GM23338 (cell line): ENCODE measurements at regions not wholly inside any gene's neighbourhood (a gene's known extent, or its start where the extent isn't known, plus 50 kb on each side); places are given as distances from the start of the nearest gene placed in this dataset.

Experiments
- ATAC-seq: fragments of 200-7000 bp; cut with Tn5 transposase; 3 replicates; pipeline ENCODE4 v1.9.1; 2020
- DNase-seq: peaks from one replicate; pipeline ENCODE4 v3.0.0-alpha.2; 2015; ENCODE audit warnings: low spot score
- H2AFZ ChIP-seq: fragments of 200-600 bp; sonication (generic); 2 replicates; pipeline ENCODE4 v1.8.0; 2016; ENCODE audit warnings: antibody characterized with exemption, mild to moderate bottlenecking, moderate library complexity
- H3F3A ChIP-seq: fragments of 200-600 bp; sonication (generic); replicated peaks from 2 replicates; pipeline ENCODE4 v1.8.0; 2017; ENCODE audit warnings: antibody characterized with exemption, mixed run types, low read depth
- H3K27ac ChIP-seq: fragments of 200-600 bp; sonication (generic); 2 replicates; pipeline ENCODE4 v1.6.1; 2016; ENCODE audit warnings: low read depth
- H3K27me3 ChIP-seq: fragments of 200-600 bp; sonication (generic); 2 replicates; pipeline ENCODE4 v1.8.0; 2016; ENCODE audit warnings: mild to moderate bottlenecking, mixed run types, moderate library complexity; ENCODE audit not compliant: insufficient read depth
- H3K36me3 ChIP-seq: fragments of 200-600 bp; sonication (generic); 2 replicates; pipeline ENCODE4 v1.8.0; 2016; ENCODE audit warnings: mild to moderate bottlenecking; ENCODE audit not compliant: insufficient read depth
- H3K4me1 ChIP-seq: fragments of 200-600 bp; sonication (generic); 2 replicates; pipeline ENCODE4 v1.8.0; 2016; ENCODE audit warnings: mild to moderate bottlenecking, moderate library complexity; ENCODE audit not compliant: insufficient read depth
- H3K4me2 ChIP-seq: fragments of 200-600 bp; sonication (generic); 2 replicates; pipeline ENCODE4 v1.7.1; 2017; ENCODE audit warnings: mixed run types
- H3K4me3 ChIP-seq: fragments of 200-600 bp; sonication (generic); 2 replicates; pipeline ENCODE4 v1.6.1; 2016; ENCODE audit warnings: mixed run types
- H3K79me2 ChIP-seq: fragments of 200-600 bp; sonication (generic); replicated peaks from 2 replicates; pipeline ENCODE4 v1.8.0; 2017; ENCODE audit warnings: mild to moderate bottlenecking; ENCODE audit not compliant: insufficient read depth
- H3K9me2 ChIP-seq: fragments of 200-600 bp; sonication (generic); 2 replicates; pipeline ENCODE4 v1.8.0; 2017; ENCODE audit not compliant: insufficient read depth
- H4K20me1 ChIP-seq: fragments of 200-600 bp; sonication (generic); replicated peaks from 2 replicates; pipeline ENCODE4 v1.8.0; 2017; ENCODE audit warnings: mild to moderate bottlenecking; ENCODE audit not compliant: insufficient read depth
- H3K27ac Mint-ChIP-seq: 2 replicates; pipeline ENCODE4 v1.8.0; 2020; ENCODE audit warnings: inconsistent platforms, mild to moderate bottlenecking, moderate library complexity, mixed read lengths
- H3K27me3 Mint-ChIP-seq: 3 replicates; pipeline ENCODE4 v1.8.0; 2022; ENCODE audit warnings: low read depth, mild to moderate bottlenecking, moderate library complexity, mixed read lengths, inconsistent platforms; ENCODE audit not compliant: insufficient read depth, poor library complexity
- H3K36me3 Mint-ChIP-seq: 3 replicates; pipeline ENCODE4 v1.8.0; 2021; ENCODE audit warnings: low read depth, mild to moderate bottlenecking, inconsistent platforms, moderate library complexity, mixed read lengths
- H3K4me1 Mint-ChIP-seq: 3 replicates; pipeline ENCODE4 v1.8.0; 2020; ENCODE audit warnings: mild to moderate bottlenecking, inconsistent platforms, mixed read lengths
- H3K4me3 Mint-ChIP-seq: 3 replicates; pipeline ENCODE4 v1.8.0; 2021; ENCODE audit warnings: moderate library complexity, mild to moderate bottlenecking, inconsistent platforms, mixed read lengths
- H3K9me3 Mint-ChIP-seq: 3 replicates; pipeline ENCODE4 v1.8.0; 2020; ENCODE audit warnings: moderate library complexity, mild to moderate bottlenecking, inconsistent platforms, mixed read lengths
- CTCF ChIP-seq, 2 experiments: fragments of 200-600 bp in 1 of 2; sonication (generic) in 1 of 2; conservative IDR thresholded peaks; 2 replicates each; pipeline versions ENCODE4 v1.5.1 to v1.6.1; 2016 to 2017; ENCODE audit warnings: antibody characterized with exemption in 2 of 2, low read depth in 2 of 2, mild to moderate bottlenecking in 2 of 2, moderate library complexity in 1 of 2
- ETS1 ChIP-seq: IDR thresholded peaks from 2 replicates; pipeline ENCODE4 v1.6.1; 2016; ENCODE audit warnings: antibody characterized with exemption
- EZH2 ChIP-seq: fragments of 200-600 bp; sonication (generic); IDR thresholded peaks from one replicate; pipeline ENCODE4 v1.8.0; 2017; ENCODE audit warnings: antibody characterized with exemption, mild to moderate bottlenecking, low read depth; ENCODE audit not compliant: unreplicated experiment
- EZH2phosphoT487 ChIP-seq: fragments of 200-600 bp; sonication (generic); IDR thresholded peaks from one replicate; pipeline ENCODE4 v1.8.1; 2018; ENCODE audit warnings: antibody characterized with exemption; ENCODE audit not compliant: unreplicated experiment
- JUNB ChIP-seq: IDR thresholded peaks from one replicate; pipeline ENCODE4 v1.6.1; 2016; ENCODE audit warnings: antibody characterized with exemption; ENCODE audit not compliant: unreplicated experiment
- NANOG ChIP-seq: IDR thresholded peaks from 2 replicates; pipeline ENCODE4 v1.6.1; 2016; ENCODE audit warnings: antibody characterized with exemption, borderline replicate concordance
- POLR2AphosphoS5 ChIP-seq: IDR thresholded peaks from 2 replicates; pipeline ENCODE4 v1.6.1; 2016; ENCODE audit warnings: antibody characterized with exemption, low read depth
- REST ChIP-seq: IDR thresholded peaks from one replicate; pipeline ENCODE4 v1.6.1; 2018; ENCODE audit warnings: antibody characterized with exemption; ENCODE audit not compliant: unreplicated experiment
- STAT1 ChIP-seq: IDR thresholded peaks from one replicate; pipeline ENCODE4 v1.6.1; 2016; ENCODE audit warnings: antibody characterized with exemption; ENCODE audit not compliant: unreplicated experiment
- ZNF114 ChIP-seq: fragments of 250-450 bp; sonication (Bioruptor Pico); IDR thresholded peaks from 2 replicates; pipeline ENCODE4 v1.5.0; 2020; ENCODE audit warnings: mild to moderate bottlenecking, moderate library complexity
- ZNF331 ChIP-seq: fragments of 250-450 bp; sonication (Bioruptor Pico); IDR thresholded peaks from 2 replicates; pipeline ENCODE4 v1.5.0; 2020; ENCODE audit warnings: low read depth, mild to moderate bottlenecking, moderate library complexity

- TF ChIP-seq ETS1, result no peak
- TF ChIP-seq ZNF331 (CRISPR knock-in tag), result no peak
- TF ChIP-seq REST, result no peak
- TF ChIP-seq STAT1, result no peak
- TF ChIP-seq EZH2phosphoT487, result no peak
Measured at GRCh38 chr16:49130397-49130796, 151.2 kb downstream of the CBLN1 start (continued).

- Histone ChIP-seq H2AFZ (no peak overlapping the region), H3K36me3 (no peaks in the 10 kb centered on the region), H3F3A (no peaks in the 10 kb centered on the region), H3K9me2 (0 out of 2 replicates have a peak, but pooled peaks cover 4% of the 10 kb centered on the region), H3K4me2 (no peak overlapping the region), H3K27ac (no peak overlapping the region), H3K79me2 (no peaks in the 10 kb centered on the region), H3K4me1 (peaks cover 7% of the 10 kb centered on the region; the same call in 1 of the 2 replicates), H3K4me3 (no peak overlapping the region), H3K27me3 (no peaks in the 10 kb centered on the region), H4K20me1 (peaks cover 4% of the 10 kb centered on the region; the same call in 1 of the 2 replicates)
- H3K4me3 Mint-ChIP-seq, result no peak overlapping the region
- peaks cover 7% of the 10 kb centered on the region; the same call in 1 of the 3 replicates for H3K4me1 Mint-ChIP-seq
- DNase-seq (no peak), ATAC-seq (no peak)
- H3K27ac Mint-ChIP-seq, result no peak overlapping the region
- H3K36me3 Mint-ChIP-seq, result no peaks in the 10 kb centered on the region
- no peaks in the 10 kb centered on the region for H3K27me3 Mint-ChIP-seq
- H3K9me3 Mint-ChIP-seq, result no peaks in the 10 kb centered on the region
- TF ChIP-seq POLR2AphosphoS5, result no peak
- no peak for TF ChIP-seq EZH2phosphoT487
- TF ChIP-seq CTCF (conservative IDR thresholded peaks at IDR 0.05; ENCODE audit: low read depth in 2 of 2), result no peak
- no peak for TF ChIP-seq REST
- no peak for TF ChIP-seq NANOG
- TF ChIP-seq ZNF114 (CRISPR knock-in tag), result no peak
- TF ChIP-seq ETS1, result no peak
- TF ChIP-seq ZNF331 (CRISPR knock-in tag), result no peak
- TF ChIP-seq EZH2, result no peak
- TF ChIP-seq JUNB, result no peak
Measured at GRCh38 chr16:49129935-49130334, 151.7 kb downstream of the CBLN1 start.
